ENCODE measurements at regions not wholly inside any gene's neighbourhood (a gene's known extent, or its start where the extent isn't known, plus 50 kb on each side); places are given as distances from the start of the nearest gene placed in this dataset.
"Not testable (repeated sequence)": the region's sequence is repeated elsewhere in the genome, so short reads cannot be mapped to it uniquely, and the experiment has no call there.

DNA sequence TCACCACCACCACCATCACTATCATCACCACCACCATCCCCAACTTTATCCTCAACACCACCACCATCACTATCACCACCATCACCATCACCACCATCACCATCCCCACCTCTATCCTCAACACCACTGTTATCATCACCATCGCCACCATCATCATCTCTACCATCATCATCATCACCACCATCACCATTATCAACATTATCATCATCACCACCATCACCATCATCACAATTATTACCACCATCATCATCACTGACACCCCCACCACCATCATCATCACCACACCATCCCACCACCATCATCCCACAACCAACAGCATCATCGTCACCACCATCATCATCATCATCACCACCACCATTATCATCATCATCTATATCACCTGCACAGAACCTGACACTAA is 188.4 kb upstream of the PWP1 start:
- DNase-seq (ENCODE audit: low read depth), result no peak

DNA sequence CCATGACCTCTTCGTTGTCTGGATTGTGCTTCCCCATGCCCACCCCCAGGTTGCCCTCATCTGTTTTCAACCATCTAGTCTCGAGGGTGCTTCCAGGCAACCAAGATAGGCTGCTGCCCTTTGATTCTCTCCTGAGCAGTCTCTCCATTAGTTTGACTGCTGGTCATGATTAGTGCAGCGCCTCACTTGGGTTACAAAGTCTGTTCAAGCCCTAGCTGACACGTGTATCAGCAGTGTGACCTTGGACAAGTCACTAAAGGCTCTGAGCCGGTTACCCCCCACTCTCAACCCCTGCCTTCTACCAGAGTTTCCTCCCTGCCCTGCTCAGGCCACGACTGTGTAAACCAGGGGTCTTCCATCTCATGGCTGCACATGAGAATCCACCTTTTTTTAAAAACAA is 185.3 kb upstream of the PWP1 start:
- no peak for DNase-seq (ENCODE audit: low read depth)

- no peak for DNase-seq (ENCODE audit: low read depth)
Observed at GRCh38 chr12:107501681-107502080, 183.9 kb upstream of the PWP1 start.

DNA sequence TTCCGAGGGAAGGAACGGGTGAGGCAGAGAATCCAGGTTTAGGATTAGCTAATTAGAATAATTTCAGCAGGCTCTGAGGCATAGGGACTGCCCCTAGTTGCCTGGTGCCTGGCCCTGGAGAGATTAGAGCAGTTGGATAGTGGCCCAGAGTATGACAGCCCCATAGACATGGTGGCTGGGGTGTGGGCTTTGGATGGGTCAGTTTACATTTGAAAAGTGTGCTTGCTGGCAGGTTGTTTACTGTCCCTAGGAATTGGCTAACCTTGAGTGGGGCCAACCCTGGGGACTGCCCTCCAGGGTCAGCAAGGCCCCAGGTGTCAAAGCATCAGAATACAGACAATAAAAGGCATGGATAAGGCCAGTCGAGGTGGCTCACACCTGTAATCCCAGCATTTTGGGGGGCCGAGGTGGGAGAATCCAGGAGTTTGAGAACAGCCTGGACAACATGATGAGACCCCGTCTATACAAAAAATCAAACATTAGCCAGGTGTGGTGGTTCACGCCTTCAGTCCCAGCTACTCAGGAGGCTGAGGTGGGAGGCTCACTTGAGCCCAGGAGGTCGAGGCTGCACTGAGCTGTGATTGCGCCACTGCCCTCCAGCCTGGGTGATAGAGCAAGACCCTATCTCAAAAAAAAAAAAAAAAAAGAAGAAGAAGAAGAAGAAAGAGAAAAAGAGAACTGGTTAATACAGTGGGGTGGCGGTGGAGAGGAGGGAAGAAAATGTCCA is 182.3 kb upstream of the PWP1 start:
- no peak for DNase-seq (ENCODE audit: low read depth)

DNA sequence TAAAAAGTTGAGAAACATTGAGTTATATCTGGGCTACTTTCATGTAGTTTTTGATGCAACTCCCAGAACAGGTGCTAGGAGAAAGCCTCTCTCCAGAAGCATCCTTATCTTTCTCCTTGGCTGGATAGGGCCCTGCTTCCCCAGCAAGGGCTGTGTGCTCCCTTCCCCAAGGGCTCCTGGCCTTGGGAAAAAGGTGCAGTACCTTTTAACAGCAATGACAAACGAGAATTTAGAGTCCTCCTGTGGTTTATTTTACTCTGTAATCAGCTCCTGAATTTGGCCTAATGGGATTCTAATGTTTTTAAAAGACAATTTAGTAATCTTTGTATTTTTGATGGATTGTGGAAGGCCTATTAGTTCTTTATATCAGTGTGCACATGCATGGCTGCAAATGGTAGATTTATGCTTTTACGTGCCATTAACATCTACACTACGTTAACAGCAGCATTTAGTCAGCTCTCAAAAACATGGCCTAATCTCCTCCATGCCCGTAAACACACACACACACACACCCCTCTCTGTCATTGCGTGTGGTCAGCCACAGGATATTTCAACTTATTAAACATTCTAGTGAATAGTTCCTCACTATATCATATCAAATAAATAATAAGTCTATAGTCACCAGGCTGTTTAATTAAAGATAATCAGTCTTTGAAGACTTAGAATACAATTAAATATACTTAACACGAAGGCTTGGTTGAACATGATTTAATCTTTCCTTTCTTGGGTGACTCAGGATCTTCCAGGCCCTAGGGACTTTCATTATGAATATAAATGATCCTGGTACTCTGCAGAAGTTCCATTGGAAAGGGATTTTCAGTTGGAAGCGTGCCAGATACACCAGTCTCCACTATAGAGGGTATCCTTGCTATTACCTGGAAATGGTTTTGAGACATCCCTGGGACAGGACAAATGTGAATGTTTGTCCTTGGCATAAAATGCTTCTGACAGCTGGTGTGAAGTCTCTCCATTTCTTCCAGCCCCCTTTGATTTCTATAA is 181.4 kb upstream of the PWP1 start:
- DNase-seq (ENCODE audit: low read depth), result no peak

GRCh38 chr12:107509421-107509820 is 176.2 kb upstream of the PWP1 start:
- DNase-seq (ENCODE audit: low read depth), result no peak

- DNase-seq (ENCODE audit: low read depth), result no peak
Observed at GRCh38 chr12:107510211-107510610, 175.4 kb upstream of the PWP1 start.

DNA sequence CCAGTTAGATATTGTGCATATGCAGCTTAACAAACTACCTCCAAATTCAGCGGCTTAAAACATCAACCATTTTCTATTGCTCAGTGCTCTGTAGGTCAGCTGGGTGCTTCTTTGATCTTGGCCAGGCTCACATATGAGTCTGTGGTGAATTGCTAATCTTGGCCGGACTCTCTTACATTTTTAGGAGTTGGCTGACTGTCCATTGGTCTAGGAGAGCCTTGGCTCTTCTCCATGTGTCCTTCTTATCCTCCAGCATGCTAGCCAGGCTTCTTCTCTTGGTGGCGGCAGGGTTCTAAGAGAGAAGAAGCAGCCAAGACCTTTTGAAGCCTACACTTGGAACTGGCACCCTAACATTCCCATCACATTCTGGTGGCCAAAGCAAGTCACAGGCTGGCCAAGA is 174.3 kb upstream of the PWP1 start:
- no peak for DNase-seq (ENCODE audit: low read depth)

GRCh38 chr12:107512391-107512790 is 173.2 kb upstream of the PWP1 start:
- DNase-seq (ENCODE audit: low read depth), result no peak

GRCh38 chr12:107513184-107513583 is 172.4 kb upstream of the PWP1 start:
- no peak for DNase-seq (ENCODE audit: low read depth)

DNA sequence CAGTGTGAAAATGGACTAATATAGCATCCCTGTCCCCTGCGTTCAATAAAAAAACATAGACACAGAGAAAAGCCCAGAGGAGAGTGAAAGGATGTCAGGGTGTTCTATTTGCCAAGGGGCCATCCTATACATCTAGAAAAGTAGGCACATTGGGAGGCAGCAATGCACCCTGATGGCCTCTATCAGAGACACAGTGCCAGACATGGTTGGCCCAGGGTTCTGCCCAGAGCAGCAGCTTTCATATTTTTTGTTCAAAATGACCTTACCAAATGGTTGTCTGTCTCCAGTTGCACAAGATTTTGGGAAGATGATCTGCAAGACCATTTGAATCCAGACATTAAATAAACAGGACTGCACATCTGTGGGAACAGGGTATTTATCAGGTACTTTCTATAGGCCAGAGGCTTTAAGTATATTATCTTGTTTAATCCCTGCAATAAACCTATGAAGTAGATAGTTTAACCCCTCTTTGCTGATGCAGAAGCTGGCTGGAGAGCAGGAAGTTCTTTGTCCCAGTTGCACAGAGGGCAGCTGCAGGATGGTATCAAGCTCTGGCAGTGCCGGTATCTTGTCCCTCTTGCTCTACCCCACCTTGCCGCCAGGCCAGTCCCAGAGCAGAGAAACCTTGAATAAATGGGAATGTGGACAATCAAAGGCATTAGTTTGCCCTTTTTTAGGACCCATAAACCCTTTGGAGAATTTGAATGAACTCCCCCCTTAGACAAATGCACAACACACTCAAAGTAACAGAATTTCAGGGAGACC is 171.8 kb upstream of the PWP1 start:
- no peak for DNase-seq (ENCODE audit: low read depth)

GRCh38 chr12:107514887-107515445 is 170.6 kb upstream of the PWP1 start:
- peak; percentile 41 for DNase-seq (ENCODE audit: low read depth)

DNA sequence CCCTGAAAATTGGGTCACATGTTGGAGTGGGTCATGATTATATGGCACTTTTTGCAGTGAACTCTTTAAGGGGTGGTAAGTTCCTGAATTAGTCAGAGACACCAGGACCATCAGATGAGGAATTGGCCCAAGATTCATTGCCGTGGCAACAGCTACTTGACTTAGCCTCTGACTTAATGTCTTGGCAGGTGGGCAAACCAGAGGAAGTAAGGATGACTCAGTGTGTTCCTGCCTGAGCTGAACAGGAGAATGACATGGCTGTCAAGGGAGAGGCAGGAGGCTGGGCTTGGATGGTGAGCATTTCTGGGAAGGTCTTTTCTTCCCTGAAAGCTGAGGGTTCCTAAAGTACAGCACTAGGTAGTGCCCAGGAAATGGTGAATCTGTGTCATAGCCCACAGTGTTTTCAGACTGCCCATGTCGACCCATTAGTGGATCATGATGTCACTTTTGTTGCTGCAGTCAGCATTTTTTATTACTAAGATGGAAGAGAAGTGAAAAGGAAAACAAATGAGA is 170.1 kb upstream of the PWP1 start:
- DNase-seq (ENCODE audit: low read depth), result peak; percentile 77

DNA sequence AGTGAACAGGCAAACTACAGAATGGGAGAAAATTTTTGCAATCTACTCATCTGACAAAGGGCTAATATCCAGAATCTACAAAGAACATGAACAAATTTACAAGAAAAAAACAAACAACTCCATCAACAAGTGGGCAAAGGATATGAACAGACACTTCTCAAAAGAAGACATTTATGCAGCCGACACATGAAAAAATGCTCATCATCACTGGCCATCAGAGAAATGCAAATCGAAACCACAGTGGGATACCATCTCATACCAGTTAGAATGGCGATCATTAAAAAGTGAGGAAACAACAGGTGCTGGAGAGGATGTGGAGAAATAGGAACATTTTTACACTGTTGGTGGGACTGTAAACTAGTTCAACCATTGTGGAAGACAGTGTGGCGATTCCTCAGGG is 167.8 kb upstream of the PWP1 start:
- DNase-seq (ENCODE audit: low read depth), result not testable (repeated sequence)

DNA sequence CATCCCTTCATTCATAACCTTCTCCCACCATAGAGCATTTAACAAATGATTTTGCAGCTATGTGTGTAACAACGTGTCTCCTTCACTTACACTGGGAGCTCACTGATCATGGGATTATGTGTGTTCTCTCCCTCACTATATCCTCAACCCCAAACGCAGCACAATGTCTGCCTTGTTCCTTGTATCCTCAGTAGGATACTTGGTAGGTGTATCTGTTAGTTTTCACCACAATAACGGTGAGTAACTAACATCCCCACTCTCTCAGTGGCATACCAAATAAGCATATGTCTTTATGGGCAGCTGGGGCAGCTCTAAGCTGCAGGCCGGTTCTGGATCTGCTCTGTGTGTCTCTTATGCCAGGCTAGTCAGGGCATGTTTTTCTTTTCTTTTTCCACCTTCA is 166.7 kb upstream of the PWP1 start:
- DNase-seq (ENCODE audit: low read depth), result no peak

DNA sequence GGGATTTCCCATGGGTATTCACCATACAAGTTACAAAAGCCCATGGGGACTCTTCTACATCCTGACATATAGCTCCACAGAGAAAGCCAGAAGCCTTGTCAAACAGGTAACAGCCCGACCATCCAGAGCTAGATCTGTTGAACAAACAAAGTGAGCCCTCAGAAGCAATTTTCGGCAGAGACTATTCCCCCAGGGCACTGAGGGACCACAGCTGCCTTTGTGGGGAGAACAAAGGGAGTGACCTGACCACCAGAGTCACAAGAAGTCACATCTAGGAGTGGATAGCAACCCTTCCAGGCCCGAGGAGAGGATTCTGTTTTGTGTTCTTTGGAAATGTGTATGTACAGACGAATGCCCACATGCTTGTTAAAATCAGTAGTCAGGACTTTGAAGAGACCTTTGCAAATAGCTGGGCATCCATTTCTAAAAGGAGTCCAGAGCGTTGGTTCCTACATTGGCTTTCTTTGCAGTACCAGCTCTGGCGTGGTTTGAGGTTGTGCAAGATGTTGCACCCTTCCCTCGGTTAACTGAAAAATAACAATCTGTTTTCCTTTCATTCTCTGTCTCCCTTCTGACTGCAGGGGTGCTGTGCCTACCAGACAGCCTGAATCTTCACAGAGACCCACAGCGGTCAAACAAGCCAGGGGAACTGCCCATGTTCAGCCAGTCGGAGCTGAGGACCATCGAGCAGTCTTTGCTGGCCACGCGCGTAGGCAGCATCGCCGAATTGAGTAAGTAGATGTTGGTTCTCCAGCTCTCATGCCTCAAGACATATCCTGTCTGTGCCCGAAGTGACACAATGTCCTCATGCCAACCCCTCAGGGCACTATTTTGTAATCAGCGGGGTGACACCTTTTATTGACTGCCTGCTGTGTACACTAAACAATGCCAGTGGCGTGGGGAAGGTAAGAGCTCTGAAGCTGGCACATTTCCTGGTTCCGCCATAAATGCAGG is 165.4 kb upstream of the PWP1 start:
- no peak for DNase-seq (ENCODE audit: low read depth)

- DNase-seq (ENCODE audit: low read depth), result no peak
Observed at GRCh38 chr12:107521826-107522355, 163.7 kb upstream of the PWP1 start.

DNA sequence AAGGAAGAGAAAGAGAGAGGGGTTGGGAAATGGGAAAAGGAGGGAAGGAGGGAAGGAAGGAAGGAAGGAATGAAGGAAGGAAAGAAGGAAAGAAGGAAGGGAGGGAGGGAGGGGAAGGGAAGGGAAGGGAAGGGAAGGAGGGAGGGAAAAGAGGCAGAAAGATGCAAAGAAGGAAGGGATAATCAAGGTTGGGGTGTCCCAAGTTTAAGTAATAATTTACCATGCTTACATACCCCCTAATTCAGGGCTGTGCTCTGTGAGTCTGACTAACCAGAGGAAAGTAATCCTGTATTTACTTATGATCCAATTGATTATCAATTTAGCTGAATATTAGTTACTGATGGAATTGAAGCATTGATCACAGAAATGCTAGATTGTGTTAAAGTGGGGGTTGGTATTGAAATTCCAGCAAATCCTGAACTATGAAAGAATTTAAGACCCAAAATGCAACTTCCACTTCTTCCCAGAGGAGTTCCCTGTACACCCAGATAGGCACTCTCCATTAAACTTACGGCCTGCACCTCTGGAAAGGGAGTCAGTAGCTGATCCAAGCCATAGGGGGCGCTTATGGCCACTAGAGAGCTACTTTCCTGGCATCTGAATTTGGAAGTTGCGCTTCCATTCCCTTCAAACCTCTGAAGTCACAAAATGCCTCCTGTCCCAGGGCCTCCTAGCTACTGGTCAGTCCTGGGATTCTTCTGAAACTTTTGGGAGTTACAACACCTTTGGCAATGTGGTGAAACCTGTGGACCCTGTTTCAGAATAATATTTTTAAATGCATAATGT is 162.7 kb upstream of the PWP1 start:
- DNase-seq (ENCODE audit: low read depth), result peak; percentile 3

GRCh38 chr12:107523775-107524535 is 161.6 kb upstream of the PWP1 start:
- no peak for DNase-seq (ENCODE audit: low read depth)
